GM23338 (cell line): ENCODE measurements at regions not wholly inside any gene's neighbourhood (a gene's known extent, or its start where the extent isn't known, plus 50 kb on each side); places are given as distances from the start of the nearest gene placed in this dataset.
"Not testable (repeated sequence)": the region's sequence is repeated elsewhere in the genome, so short reads cannot be mapped to it uniquely, and the experiment has no call there.

Experiments used
- ATAC-seq: fragments of 200-7000 bp; cut with Tn5 transposase; 3 replicates; pipeline ENCODE4 v1.9.1; 2020
- DNase-seq: peaks from one replicate; pipeline ENCODE4 v3.0.0-alpha.2; 2015; ENCODE audit warnings: low spot score
- H2AFZ ChIP-seq: fragments of 200-600 bp; sonication (generic); 2 replicates; pipeline ENCODE4 v1.8.0; 2016; ENCODE audit warnings: antibody characterized with exemption, mild to moderate bottlenecking, moderate library complexity
- H3F3A ChIP-seq: fragments of 200-600 bp; sonication (generic); replicated peaks from 2 replicates; pipeline ENCODE4 v1.8.0; 2017; ENCODE audit warnings: antibody characterized with exemption, mixed run types, low read depth
- H3K27ac ChIP-seq: fragments of 200-600 bp; sonication (generic); 2 replicates; pipeline ENCODE4 v1.6.1; 2016; ENCODE audit warnings: low read depth
- H3K27me3 ChIP-seq: fragments of 200-600 bp; sonication (generic); 2 replicates; pipeline ENCODE4 v1.8.0; 2016; ENCODE audit warnings: mild to moderate bottlenecking, mixed run types, moderate library complexity; ENCODE audit not compliant: insufficient read depth
- H3K36me3 ChIP-seq: fragments of 200-600 bp; sonication (generic); 2 replicates; pipeline ENCODE4 v1.8.0; 2016; ENCODE audit warnings: mild to moderate bottlenecking; ENCODE audit not compliant: insufficient read depth
- H3K4me1 ChIP-seq: fragments of 200-600 bp; sonication (generic); 2 replicates; pipeline ENCODE4 v1.8.0; 2016; ENCODE audit warnings: mild to moderate bottlenecking, moderate library complexity; ENCODE audit not compliant: insufficient read depth
- H3K4me2 ChIP-seq: fragments of 200-600 bp; sonication (generic); 2 replicates; pipeline ENCODE4 v1.7.1; 2017; ENCODE audit warnings: mixed run types
- H3K4me3 ChIP-seq: fragments of 200-600 bp; sonication (generic); 2 replicates; pipeline ENCODE4 v1.6.1; 2016; ENCODE audit warnings: mixed run types
- H3K79me2 ChIP-seq: fragments of 200-600 bp; sonication (generic); replicated peaks from 2 replicates; pipeline ENCODE4 v1.8.0; 2017; ENCODE audit warnings: mild to moderate bottlenecking; ENCODE audit not compliant: insufficient read depth
- H3K9me2 ChIP-seq: fragments of 200-600 bp; sonication (generic); 2 replicates; pipeline ENCODE4 v1.8.0; 2017; ENCODE audit not compliant: insufficient read depth
- H4K20me1 ChIP-seq: fragments of 200-600 bp; sonication (generic); replicated peaks from 2 replicates; pipeline ENCODE4 v1.8.0; 2017; ENCODE audit warnings: mild to moderate bottlenecking; ENCODE audit not compliant: insufficient read depth
- H3K27ac Mint-ChIP-seq: 2 replicates; pipeline ENCODE4 v1.8.0; 2020; ENCODE audit warnings: inconsistent platforms, mild to moderate bottlenecking, moderate library complexity, mixed read lengths
- H3K27me3 Mint-ChIP-seq: 3 replicates; pipeline ENCODE4 v1.8.0; 2022; ENCODE audit warnings: low read depth, mild to moderate bottlenecking, moderate library complexity, mixed read lengths, inconsistent platforms; ENCODE audit not compliant: insufficient read depth, poor library complexity
- H3K36me3 Mint-ChIP-seq: 3 replicates; pipeline ENCODE4 v1.8.0; 2021; ENCODE audit warnings: low read depth, mild to moderate bottlenecking, inconsistent platforms, moderate library complexity, mixed read lengths
- H3K4me1 Mint-ChIP-seq: 3 replicates; pipeline ENCODE4 v1.8.0; 2020; ENCODE audit warnings: mild to moderate bottlenecking, inconsistent platforms, mixed read lengths
- H3K4me3 Mint-ChIP-seq: 3 replicates; pipeline ENCODE4 v1.8.0; 2021; ENCODE audit warnings: moderate library complexity, mild to moderate bottlenecking, inconsistent platforms, mixed read lengths
- H3K9me3 Mint-ChIP-seq: 3 replicates; pipeline ENCODE4 v1.8.0; 2020; ENCODE audit warnings: moderate library complexity, mild to moderate bottlenecking, inconsistent platforms, mixed read lengths
- ETS1 ChIP-seq: IDR thresholded peaks from 2 replicates; pipeline ENCODE4 v1.6.1; 2016; ENCODE audit warnings: antibody characterized with exemption
- EZH2 ChIP-seq: fragments of 200-600 bp; sonication (generic); IDR thresholded peaks from one replicate; pipeline ENCODE4 v1.8.0; 2017; ENCODE audit warnings: antibody characterized with exemption, mild to moderate bottlenecking, low read depth; ENCODE audit not compliant: unreplicated experiment
- EZH2phosphoT487 ChIP-seq: fragments of 200-600 bp; sonication (generic); IDR thresholded peaks from one replicate; pipeline ENCODE4 v1.8.1; 2018; ENCODE audit warnings: antibody characterized with exemption; ENCODE audit not compliant: unreplicated experiment
- JUNB ChIP-seq: IDR thresholded peaks from one replicate; pipeline ENCODE4 v1.6.1; 2016; ENCODE audit warnings: antibody characterized with exemption; ENCODE audit not compliant: unreplicated experiment
- NANOG ChIP-seq: IDR thresholded peaks from 2 replicates; pipeline ENCODE4 v1.6.1; 2016; ENCODE audit warnings: antibody characterized with exemption, borderline replicate concordance
- ZNF114 ChIP-seq: fragments of 250-450 bp; sonication (Bioruptor Pico); IDR thresholded peaks from 2 replicates; pipeline ENCODE4 v1.5.0; 2020; ENCODE audit warnings: mild to moderate bottlenecking, moderate library complexity
- ZNF331 ChIP-seq: fragments of 250-450 bp; sonication (Bioruptor Pico); IDR thresholded peaks from 2 replicates; pipeline ENCODE4 v1.5.0; 2020; ENCODE audit warnings: low read depth, mild to moderate bottlenecking, moderate library complexity
- TF ChIP-seq, protein P1 (sequence below), 2 experiments: fragments of 200-600 bp in 1 of 2; sonication (generic) in 1 of 2; conservative IDR thresholded peaks; 2 replicates each; pipeline versions ENCODE4 v1.5.1 to v1.6.1; 2016 to 2017; ENCODE audit warnings: antibody characterized with exemption in 2 of 2, low read depth in 2 of 2, mild to moderate bottlenecking in 2 of 2, moderate library complexity in 1 of 2
- TF ChIP-seq, protein P2 (sequence below): IDR thresholded peaks from one replicate; pipeline ENCODE4 v1.6.1; 2018; ENCODE audit warnings: antibody characterized with exemption; ENCODE audit not compliant: unreplicated experiment

DNA sequence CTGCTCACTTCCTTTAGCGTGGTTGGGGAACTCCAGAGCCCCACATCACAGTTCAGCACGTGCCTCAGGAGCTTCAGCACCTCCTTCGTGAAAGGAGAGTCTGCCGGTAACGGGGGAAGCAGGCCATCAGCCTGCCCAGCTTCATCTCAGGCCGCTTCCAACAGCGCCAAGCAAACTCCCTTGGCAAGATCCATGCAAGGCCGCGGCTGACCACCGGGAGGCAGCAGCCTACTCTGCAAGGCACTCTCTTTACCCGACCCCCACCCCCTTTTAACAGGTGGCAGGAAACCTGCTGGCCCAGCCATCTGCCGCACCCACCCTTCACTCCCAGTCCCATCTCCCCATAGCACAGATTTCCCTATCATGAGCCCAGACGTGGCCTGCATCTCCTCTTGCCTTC is 97.4 kb upstream of the ZNF98 start:
- H3K36me3 ChIP-seq, H3K79me2 ChIP-seq, H4K20me1 ChIP-seq, H3K4me2 ChIP-seq, H3K27me3 Mint-ChIP-seq, H3K27ac ChIP-seq, ATAC-seq, H3F3A ChIP-seq, H3K27me3 ChIP-seq, H3K4me1 Mint-ChIP-seq, H3K4me3 Mint-ChIP-seq, H3K27ac Mint-ChIP-seq, H3K9me2 ChIP-seq, H3K4me3 ChIP-seq, H3K4me1 ChIP-seq, H2AFZ ChIP-seq: not testable (repeated sequence)
- DNase-seq = peak; percentile 1
- TF ChIP-seq, protein P1, sequence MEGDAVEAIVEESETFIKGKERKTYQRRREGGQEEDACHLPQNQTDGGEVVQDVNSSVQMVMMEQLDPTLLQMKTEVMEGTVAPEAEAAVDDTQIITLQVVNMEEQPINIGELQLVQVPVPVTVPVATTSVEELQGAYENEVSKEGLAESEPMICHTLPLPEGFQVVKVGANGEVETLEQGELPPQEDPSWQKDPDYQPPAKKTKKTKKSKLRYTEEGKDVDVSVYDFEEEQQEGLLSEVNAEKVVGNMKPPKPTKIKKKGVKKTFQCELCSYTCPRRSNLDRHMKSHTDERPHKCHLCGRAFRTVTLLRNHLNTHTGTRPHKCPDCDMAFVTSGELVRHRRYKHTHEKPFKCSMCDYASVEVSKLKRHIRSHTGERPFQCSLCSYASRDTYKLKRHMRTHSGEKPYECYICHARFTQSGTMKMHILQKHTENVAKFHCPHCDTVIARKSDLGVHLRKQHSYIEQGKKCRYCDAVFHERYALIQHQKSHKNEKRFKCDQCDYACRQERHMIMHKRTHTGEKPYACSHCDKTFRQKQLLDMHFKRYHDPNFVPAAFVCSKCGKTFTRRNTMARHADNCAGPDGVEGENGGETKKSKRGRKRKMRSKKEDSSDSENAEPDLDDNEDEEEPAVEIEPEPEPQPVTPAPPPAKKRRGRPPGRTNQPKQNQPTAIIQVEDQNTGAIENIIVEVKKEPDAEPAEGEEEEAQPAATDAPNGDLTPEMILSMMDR (conservative IDR thresholded peaks at IDR 0.05; ENCODE audit: low read depth in 2 of 2) = 0 out of 4 replicates have a peak, but pooled peaks of 1 of the 2 experiments have one; percentile 15
- H3K9me3 Mint-ChIP-seq = peaks cover 92% of the 10 kb centered on the region
- H3K36me3 Mint-ChIP-seq = peaks cover 46% of the 10 kb centered on the region

- Histone ChIP-seq H3K27ac (no peak overlapping the region), H3K4me3 (no peak overlapping the region), H3F3A (no peaks in the 10 kb centered on the region), H3K9me2 (no peaks in the 10 kb centered on the region), H4K20me1 (no peaks in the 10 kb centered on the region), H3K36me3 (no peaks in the 10 kb centered on the region), H3K4me2 (no peak overlapping the region), H3K4me1 (no peaks in the 10 kb centered on the region), H3K27me3 (no peaks in the 10 kb centered on the region), H2AFZ (no peak overlapping the region), H3K79me2 (no peaks in the 10 kb centered on the region)
- H3K27me3 Mint-ChIP-seq = peaks cover 10% of the 10 kb centered on the region
- H3K4me3 Mint-ChIP-seq = no peak overlapping the region
- ATAC-seq = no peak
- no peaks in the 10 kb centered on the region for H3K4me1 Mint-ChIP-seq
- peaks cover 46% of the 10 kb centered on the region for H3K36me3 Mint-ChIP-seq
- DNase-seq = no peak
- H3K27ac Mint-ChIP-seq = no peak overlapping the region
- peaks cover 92% of the 10 kb centered on the region for H3K9me3 Mint-ChIP-seq
- no peak for TF ChIP-seq ZNF114 (CRISPR knock-in tag)
These were observed 97.0 kb upstream of the ZNF98 start for GRCh38 chr19:22519152-22519551.

GRCh38 chr19:22517496-22518411 is 95.6 kb upstream of the ZNF98 start:
- no peaks in the 10 kb centered on the region for H3K4me1 Mint-ChIP-seq
- H3K27ac ChIP-seq = no peak overlapping the region
- no peaks in the 10 kb centered on the region for H3K36me3 ChIP-seq
- H3K4me2 ChIP-seq = no peak overlapping the region
- H3K27me3 Mint-ChIP-seq = peaks cover 10% of the 10 kb centered on the region
- peaks cover 92% of the 10 kb centered on the region for H3K9me3 Mint-ChIP-seq
- TF ChIP-seq EZH2phosphoT487 (no peak), ZNF331 (no peak), ZNF114 (CRISPR knock-in tag) (no peak), JUNB (no peak), ETS1 (no peak), EZH2 (no peak), NANOG (no peak)
- TF ChIP-seq, protein P2, sequence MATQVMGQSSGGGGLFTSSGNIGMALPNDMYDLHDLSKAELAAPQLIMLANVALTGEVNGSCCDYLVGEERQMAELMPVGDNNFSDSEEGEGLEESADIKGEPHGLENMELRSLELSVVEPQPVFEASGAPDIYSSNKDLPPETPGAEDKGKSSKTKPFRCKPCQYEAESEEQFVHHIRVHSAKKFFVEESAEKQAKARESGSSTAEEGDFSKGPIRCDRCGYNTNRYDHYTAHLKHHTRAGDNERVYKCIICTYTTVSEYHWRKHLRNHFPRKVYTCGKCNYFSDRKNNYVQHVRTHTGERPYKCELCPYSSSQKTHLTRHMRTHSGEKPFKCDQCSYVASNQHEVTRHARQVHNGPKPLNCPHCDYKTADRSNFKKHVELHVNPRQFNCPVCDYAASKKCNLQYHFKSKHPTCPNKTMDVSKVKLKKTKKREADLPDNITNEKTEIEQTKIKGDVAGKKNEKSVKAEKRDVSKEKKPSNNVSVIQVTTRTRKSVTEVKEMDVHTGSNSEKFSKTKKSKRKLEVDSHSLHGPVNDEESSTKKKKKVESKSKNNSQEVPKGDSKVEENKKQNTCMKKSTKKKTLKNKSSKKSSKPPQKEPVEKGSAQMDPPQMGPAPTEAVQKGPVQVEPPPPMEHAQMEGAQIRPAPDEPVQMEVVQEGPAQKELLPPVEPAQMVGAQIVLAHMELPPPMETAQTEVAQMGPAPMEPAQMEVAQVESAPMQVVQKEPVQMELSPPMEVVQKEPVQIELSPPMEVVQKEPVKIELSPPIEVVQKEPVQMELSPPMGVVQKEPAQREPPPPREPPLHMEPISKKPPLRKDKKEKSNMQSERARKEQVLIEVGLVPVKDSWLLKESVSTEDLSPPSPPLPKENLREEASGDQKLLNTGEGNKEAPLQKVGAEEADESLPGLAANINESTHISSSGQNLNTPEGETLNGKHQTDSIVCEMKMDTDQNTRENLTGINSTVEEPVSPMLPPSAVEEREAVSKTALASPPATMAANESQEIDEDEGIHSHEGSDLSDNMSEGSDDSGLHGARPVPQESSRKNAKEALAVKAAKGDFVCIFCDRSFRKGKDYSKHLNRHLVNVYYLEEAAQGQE = no peak
- ATAC-seq = no peak
- H3K4me1 ChIP-seq = no peaks in the 10 kb centered on the region
- DNase-seq = no peak
- H3K9me2 ChIP-seq = no peaks in the 10 kb centered on the region
- H3K36me3 Mint-ChIP-seq = peaks cover 49% of the 10 kb centered on the region
- H3K4me3 Mint-ChIP-seq = no peak overlapping the region
- no peaks in the 10 kb centered on the region for H3F3A ChIP-seq
- no peak overlapping the region for H3K4me3 ChIP-seq
- H3K27ac Mint-ChIP-seq = no peak overlapping the region
- H2AFZ ChIP-seq = no peak overlapping the region
- no peaks in the 10 kb centered on the region for H3K79me2 ChIP-seq
- no peaks in the 10 kb centered on the region for H3K27me3 ChIP-seq
- no peaks in the 10 kb centered on the region for H4K20me1 ChIP-seq
